ENCODE measurements at regions not wholly inside any gene's neighbourhood (a gene's known extent, or its start where the extent isn't known, plus 50 kb on each side); places are given as distances from the start of the nearest gene placed in this dataset.

GRCh38 chr20:24795436-24795835, 153.6 kb upstream of the CST7 start:
- TF ChIP-seq POLR2AphosphoS5 (IDR thresholded peaks at IDR 0.05; ENCODE audit: insufficient read depth, low read depth, low read length) (no peak), CTCF (IDR thresholded peaks at IDR 0.05; ENCODE audit: extremely low read depth in 1 of 2, insufficient read depth in 1 of 2, low read depth in 1 of 2, low read length in 2 of 2) (no peak), MYC (IDR thresholded peaks at IDR 0.05; ENCODE audit: low read depth, low read length) (no peak), MAX (IDR thresholded peaks at IDR 0.05; ENCODE audit: insufficient read depth, insufficient read length) (no peak), EZH2 (IDR thresholded peaks at IDR 0.05; ENCODE audit: borderline replicate concordance, low read depth, low read length, severe bottlenecking) (no peak), POLR2A (IDR thresholded peaks at IDR 0.05; ENCODE audit: low read depth, low read length) (no peak), FOS (IDR thresholded peaks at IDR 0.05; ENCODE audit: borderline replicate concordance, insufficient read depth, low read length) (no peak), JUN (IDR thresholded peaks at IDR 0.05; ENCODE audit: borderline replicate concordance, insufficient read depth, insufficient read length, low read depth) (no peak)

Measured in endothelial cell of umbilical vein (primary cell).